Smooth muscle cell (in vitro differentiated cells): ENCODE measurements at regions not wholly inside any gene's neighbourhood (a gene's known extent, or its start where the extent isn't known, plus 50 kb on each side); places are given as distances from the start of the nearest gene placed in this dataset.

Source experiments
- DNase-seq: peaks from one replicate; lab custom pipeline; 2025; ENCODE audit not compliant: unreplicated experiment; lab: John Stamatoyannopoulos, UW
- H2AFZ ChIP-seq: fragments of 200-600 bp; sonication (generic); 2 replicates; pipeline ENCODE4 v1.6.0; 2016; ENCODE audit warnings: antibody characterized with exemption, low read depth, mild to moderate bottlenecking
- H3F3A ChIP-seq: fragments of 200-600 bp; sonication (generic); 2 replicates; pipeline ENCODE4 v1.6.0; 2017; ENCODE audit warnings: antibody characterized with exemption, low read depth
- H3K27ac ChIP-seq: fragments of 200-600 bp; sonication (generic); 2 replicates; pipeline ENCODE4 v1.5.1; 2016; ENCODE audit warnings: low read depth, mild to moderate bottlenecking
- H3K27me3 ChIP-seq: fragments of 200-600 bp; sonication (generic); 2 replicates; pipeline ENCODE4 v1.6.1; 2016; ENCODE audit warnings: low read depth, mild to moderate bottlenecking
- H3K36me3 ChIP-seq: fragments of 200-600 bp; sonication (generic); 2 replicates; pipeline ENCODE4 v1.5.1; 2016; ENCODE audit warnings: low read depth
- H3K4me1 ChIP-seq: fragments of 200-600 bp; sonication (generic); 2 replicates; pipeline ENCODE4 v1.5.1; 2016; ENCODE audit warnings: low read depth
- H3K4me2 ChIP-seq: fragments of 200-600 bp; sonication (generic); 2 replicates; pipeline ENCODE4 v1.6.0; 2016; ENCODE audit warnings: mild to moderate bottlenecking
- H3K4me3 ChIP-seq: fragments of 200-600 bp; sonication (generic); 2 replicates; pipeline ENCODE4 v1.5.1; 2016; ENCODE audit warnings: mild to moderate bottlenecking
- H3K79me2 ChIP-seq: fragments of 200-600 bp; sonication (generic); 2 replicates; pipeline ENCODE4 v1.6.0; 2016; ENCODE audit warnings: low read depth, mild to moderate bottlenecking
- H3K9ac ChIP-seq: fragments of 200-600 bp; sonication (generic); 2 replicates; pipeline ENCODE4 v1.6.0; 2016; ENCODE audit warnings: low read depth
- H3K9me3 ChIP-seq: fragments of 200-600 bp; sonication (generic); replicated peaks from 2 replicates; pipeline ENCODE4 v1.5.1; 2016; ENCODE audit warnings: low read depth
- H4K20me1 ChIP-seq: fragments of 200-600 bp; sonication (generic); 2 replicates; pipeline ENCODE4 v1.6.0; 2016; ENCODE audit warnings: low read depth
- CTCF ChIP-seq: fragments of 200-600 bp; sonication (generic); IDR thresholded peaks from 2 replicates; pipeline ENCODE4 v1.5.1; 2017; ENCODE audit warnings: borderline replicate concordance, mild to moderate bottlenecking, antibody characterized with exemption; ENCODE audit not compliant: insufficient read depth, poor library complexity, severe bottlenecking
- WGBS: methylation state at CpG from one replicate; pipeline ENCODE4 v1.1.7; 2016; ENCODE audit warnings: low lambda C conversion rate; 5-methylcytosine and 5-hydroxymethylcytosine counted together

- Histone ChIP-seq H3F3A (no peaks in the 10 kb centered on the region), H3K27ac (no peak overlapping the region), H4K20me1 (no peaks in the 10 kb centered on the region), H3K4me3 (no peak overlapping the region), H3K4me1 (no peaks in the 10 kb centered on the region), H3K9ac (no peak overlapping the region), H3K36me3 (no peaks in the 10 kb centered on the region), H3K4me2 (no peak overlapping the region), H3K79me2 (no peaks in the 10 kb centered on the region), H2AFZ (no peak overlapping the region), H3K27me3 (no peaks in the 10 kb centered on the region), H3K9me3 (no peaks in the 10 kb centered on the region)
- TF ChIP-seq CTCF = no peak
- WGBS = 91% methylated on average over 14 of the region's 14 CpGs
- DNase-seq = no peak
Observed at GRCh38 chr1:4460651-4461050, 193.8 kb upstream of the AJAP1 start.

DNA sequence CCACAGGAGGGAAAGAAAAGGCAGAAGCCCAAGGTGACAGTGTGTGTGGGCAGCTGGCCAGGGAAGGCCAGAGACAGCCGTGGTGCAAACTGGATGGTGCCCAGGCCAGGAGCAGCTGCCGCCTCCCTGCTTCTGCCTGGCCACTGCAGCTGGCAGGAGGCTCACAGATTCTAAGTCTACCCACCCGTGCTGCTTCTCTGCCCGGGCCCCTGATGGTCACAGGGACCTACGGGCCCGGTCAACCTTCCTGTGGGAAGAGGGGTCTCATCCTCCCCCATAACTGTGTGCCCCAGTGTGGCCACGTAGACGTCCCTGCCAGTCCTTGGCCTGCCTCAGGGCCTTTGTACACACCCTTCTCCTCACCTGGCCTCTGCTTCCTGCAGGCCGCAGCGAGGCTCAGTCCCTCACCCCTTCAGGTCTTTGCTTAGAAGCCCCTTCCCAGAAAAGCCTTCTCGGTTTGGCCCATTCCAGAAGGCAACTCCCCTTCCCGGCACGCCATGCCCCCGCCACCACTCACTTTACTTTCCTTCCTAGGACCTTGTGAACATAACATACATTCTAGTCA, 192.6 kb upstream of the AJAP1 start:
- no peak overlapping the region for H3K9ac ChIP-seq
- no peak for TF ChIP-seq CTCF
- no peaks in the 10 kb centered on the region for H4K20me1 ChIP-seq
- no peaks in the 10 kb centered on the region for H3K9me3 ChIP-seq
- no peaks in the 10 kb centered on the region for H3K4me1 ChIP-seq
- H3K4me2 ChIP-seq = no peak overlapping the region
- 94% methylated on average over 14 of the region's 14 CpGs for WGBS
- H3K36me3 ChIP-seq = no peaks in the 10 kb centered on the region
- no peak overlapping the region for H3K4me3 ChIP-seq
- DNase-seq = no peak
- no peaks in the 10 kb centered on the region for H3K79me2 ChIP-seq
- H3K27me3 ChIP-seq = no peaks in the 10 kb centered on the region
- no peaks in the 10 kb centered on the region for H3F3A ChIP-seq
- H2AFZ ChIP-seq = no peak overlapping the region
- no peak overlapping the region for H3K27ac ChIP-seq

DNA sequence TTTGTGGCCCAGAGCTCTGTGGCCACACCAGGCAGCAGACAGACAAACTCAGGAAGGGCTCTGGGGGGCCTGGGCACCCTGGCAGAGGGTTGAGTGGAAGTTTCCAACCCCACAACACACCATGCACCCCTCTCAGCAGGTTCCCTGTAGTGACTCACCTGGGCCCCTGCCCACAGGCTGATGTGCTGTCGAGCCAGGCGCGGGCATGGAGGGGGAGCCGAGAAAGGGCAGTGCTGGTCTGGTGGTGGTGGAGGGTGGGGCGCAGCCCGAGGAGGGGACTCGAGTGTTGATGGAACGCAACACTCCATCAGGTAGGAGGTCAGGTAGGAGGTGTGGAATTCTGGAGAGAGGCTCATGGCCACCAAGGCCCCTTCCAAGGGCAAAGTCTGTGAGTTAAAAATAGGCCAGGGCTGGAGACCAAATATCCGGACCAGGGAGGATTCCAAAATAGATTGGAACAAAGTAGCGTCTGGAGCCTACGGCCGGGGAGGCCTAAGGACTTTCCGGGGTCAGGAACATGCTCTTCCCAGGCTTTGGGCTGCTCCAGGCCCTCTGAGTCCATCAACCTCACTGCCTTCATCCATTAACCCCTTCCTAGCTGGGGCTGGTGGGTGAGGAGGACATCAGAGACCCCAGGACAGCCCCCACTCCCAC, 191.5 kb upstream of the AJAP1 start:
- Histone ChIP-seq H3K27ac (no peak overlapping the region), H4K20me1 (no peaks in the 10 kb centered on the region), H3F3A (no peaks in the 10 kb centered on the region), H2AFZ (no peak overlapping the region), H3K9me3 (no peaks in the 10 kb centered on the region), H3K36me3 (no peaks in the 10 kb centered on the region), H3K4me1 (no peaks in the 10 kb centered on the region), H3K79me2 (no peaks in the 10 kb centered on the region), H3K4me3 (no peak overlapping the region), H3K27me3 (no peaks in the 10 kb centered on the region), H3K4me2 (no peak overlapping the region), H3K9ac (no peak overlapping the region)
- DNase-seq = no peak
- 87% methylated on average over 13 of the region's 13 CpGs for WGBS
- TF ChIP-seq CTCF = no peak

- H3K79me2 ChIP-seq = no peaks in the 10 kb centered on the region
- no peak overlapping the region for H3K4me3 ChIP-seq
- WGBS = 87% methylated on average over 9 of the region's 9 CpGs
- H3K27ac ChIP-seq = no peak overlapping the region
- no peak for TF ChIP-seq CTCF
- no peaks in the 10 kb centered on the region for H3F3A ChIP-seq
- H3K9ac ChIP-seq = no peak overlapping the region
- H3K4me1 ChIP-seq = no peaks in the 10 kb centered on the region
- DNase-seq = no peak
- no peaks in the 10 kb centered on the region for H4K20me1 ChIP-seq
- H3K4me2 ChIP-seq = no peak overlapping the region
- no peaks in the 10 kb centered on the region for H3K9me3 ChIP-seq
- H2AFZ ChIP-seq = no peak overlapping the region
- H3K27me3 ChIP-seq = no peaks in the 10 kb centered on the region
- no peaks in the 10 kb centered on the region for H3K36me3 ChIP-seq
Observed at GRCh38 chr1:4463631-4464030, 190.8 kb upstream of the AJAP1 start.
